DND-41 (cell line): ENCODE measurements at regions not wholly inside any gene's neighbourhood (a gene's known extent, or its start where the extent isn't known, plus 50 kb on each side); places are given as distances from the start of the nearest gene placed in this dataset.

ENCODE experiments used
- EZH2 ChIP-seq: IDR thresholded peaks from 3 replicates; pipeline ENCODE4 v1.6.1; 2012; ENCODE audit warnings: borderline replicate concordance, low read depth, mild to moderate bottlenecking, moderate library complexity, low read length, inconsistent platforms; ENCODE audit not compliant: severe bottlenecking
- TF ChIP-seq, protein P1 (sequence below): IDR thresholded peaks from 2 replicates; pipeline ENCODE4 v1.5.1; 2012; ENCODE audit warnings: borderline replicate concordance, low read length, moderate library complexity, mild to moderate bottlenecking; ENCODE audit not compliant: poor library complexity, severe bottlenecking; ENCODE audit errors: extremely low read depth

DNA sequence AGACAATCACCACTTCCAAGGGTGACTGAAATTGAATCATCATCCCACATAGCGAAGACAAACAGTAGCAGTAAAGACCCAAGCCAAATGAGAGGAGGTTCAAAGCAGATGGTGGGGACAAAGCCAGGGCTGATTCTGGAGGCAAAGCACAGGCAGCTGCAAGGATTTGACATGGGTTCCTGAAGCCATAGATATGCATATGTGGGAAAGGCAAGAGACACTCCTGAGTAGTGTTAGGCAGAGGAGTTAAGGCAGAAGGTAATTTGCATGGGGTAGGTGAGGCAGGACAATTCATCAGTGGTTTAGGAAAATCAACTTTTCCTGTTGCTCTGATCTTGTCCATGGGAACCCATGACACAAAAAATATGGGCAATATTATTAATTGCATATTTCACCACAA is 462.8 kb downstream of the FAM181B start:
- no peak for TF ChIP-seq EZH2
- TF ChIP-seq, protein P1, sequence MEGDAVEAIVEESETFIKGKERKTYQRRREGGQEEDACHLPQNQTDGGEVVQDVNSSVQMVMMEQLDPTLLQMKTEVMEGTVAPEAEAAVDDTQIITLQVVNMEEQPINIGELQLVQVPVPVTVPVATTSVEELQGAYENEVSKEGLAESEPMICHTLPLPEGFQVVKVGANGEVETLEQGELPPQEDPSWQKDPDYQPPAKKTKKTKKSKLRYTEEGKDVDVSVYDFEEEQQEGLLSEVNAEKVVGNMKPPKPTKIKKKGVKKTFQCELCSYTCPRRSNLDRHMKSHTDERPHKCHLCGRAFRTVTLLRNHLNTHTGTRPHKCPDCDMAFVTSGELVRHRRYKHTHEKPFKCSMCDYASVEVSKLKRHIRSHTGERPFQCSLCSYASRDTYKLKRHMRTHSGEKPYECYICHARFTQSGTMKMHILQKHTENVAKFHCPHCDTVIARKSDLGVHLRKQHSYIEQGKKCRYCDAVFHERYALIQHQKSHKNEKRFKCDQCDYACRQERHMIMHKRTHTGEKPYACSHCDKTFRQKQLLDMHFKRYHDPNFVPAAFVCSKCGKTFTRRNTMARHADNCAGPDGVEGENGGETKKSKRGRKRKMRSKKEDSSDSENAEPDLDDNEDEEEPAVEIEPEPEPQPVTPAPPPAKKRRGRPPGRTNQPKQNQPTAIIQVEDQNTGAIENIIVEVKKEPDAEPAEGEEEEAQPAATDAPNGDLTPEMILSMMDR, result no peak
